H1 (cell line): ENCODE measurements at regions not wholly inside any gene's neighbourhood (a gene's known extent, or its start where the extent isn't known, plus 50 kb on each side); places are given as distances from the start of the nearest gene placed in this dataset.

ENCODE experiments used
- CTCF ChIA-PET: fragments of 300-600 bp; sonication (Branson Sonifier 250); formaldehyde crosslinking; loops from one replicate; lab custom pipeline; 2021; ENCODE audit not compliant: partially characterized antibody; lab: Charles Lee
- POLR2A ChIA-PET: fragments of 300-600 bp; sonication (Branson Sonifier 250); formaldehyde crosslinking; loops from one replicate; lab custom pipeline; 2021; ENCODE audit warnings: inconsistent platforms; ENCODE audit not compliant: partially characterized antibody; lab: Charles Lee
- DNase-seq, 2 experiments: peaks; one replicate each; pipeline versions ENCODE4 v3.0.0 to v3.0.0-alpha.2; 2010 to 2022; ENCODE audit warnings: low spot score in 2 of 2, low read depth in 1 of 2, mixed read lengths in 1 of 2
- FAIRE-seq: peaks from 2 replicates; lab custom pipeline; 2011; peaks lifted over from hg19 to GRCh38; lab: Jason Lieb, UNC
- H2AFZ ChIP-seq: 2 replicates; pipeline ENCODE4 v1.8.1; 2012; ENCODE audit warnings: low read length, inconsistent platforms
- H2AK5ac ChIP-seq: 2 replicates; pipeline ENCODE4 v1.6.1; 2013; ENCODE audit warnings: low read depth, low read length
- H2BK120ac ChIP-seq: replicated peaks from 2 replicates; pipeline ENCODE3; 2013; ENCODE audit warnings: low read depth, low read length, inconsistent platforms
- H2BK12ac ChIP-seq: 2 replicates; pipeline ENCODE4 v1.6.1; 2013; ENCODE audit warnings: low read depth, low read length
- H2BK15ac ChIP-seq: 2 replicates; pipeline ENCODE4 v1.6.1; 2013; ENCODE audit warnings: low read length
- H2BK20ac ChIP-seq: 2 replicates; pipeline ENCODE4 v1.6.1; 2013; ENCODE audit warnings: low read length
- H2BK5ac ChIP-seq: 2 replicates; pipeline ENCODE4 v1.6.1; 2013; ENCODE audit warnings: low read depth, low read length
- H3K14ac ChIP-seq: 2 replicates; pipeline ENCODE4 v1.6.1; 2013; ENCODE audit warnings: inconsistent platforms; ENCODE audit not compliant: insufficient read length
- H3K18ac ChIP-seq: 2 replicates; pipeline ENCODE4 v1.6.1; 2013; ENCODE audit warnings: low read length; ENCODE audit errors: extremely low read depth
- H3K23ac ChIP-seq: 2 replicates; pipeline ENCODE4 v1.6.1; 2013; ENCODE audit warnings: inconsistent platforms; ENCODE audit not compliant: insufficient read length
- H3K23me2 ChIP-seq: 2 replicates; pipeline ENCODE4 v1.6.1; 2013; ENCODE audit warnings: low read depth, low read length
- H3K27ac ChIP-seq: 2 replicates; pipeline ENCODE4 v1.6.1; 2011; ENCODE audit warnings: low read depth, low read length, inconsistent platforms
- H3K27me3 ChIP-seq, 4 experiments: replicated peaks in 1 of 4; 1 replicate in 1 of 4; 2 replicates in 3 of 4; pipeline versions ENCODE4 v1.6.1 to v1.8.1; 2011 to 2013; ENCODE audit warnings: low read length in 3 of 4, mild to moderate bottlenecking in 3 of 4, inconsistent platforms in 2 of 4, mixed read lengths in 2 of 4, moderate library complexity in 1 of 4; ENCODE audit not compliant: control insufficient read depth in 3 of 4, insufficient read depth in 3 of 4; ENCODE audit errors: extremely low read depth in 1 of 4
- H3K36me3 ChIP-seq, 4 experiments: 2 replicates each; pipeline versions ENCODE4 v1.6.1 to v1.8.1; 2011 to 2013; ENCODE audit warnings: mild to moderate bottlenecking in 4 of 4, low read length in 3 of 4, moderate library complexity in 2 of 4, control low read depth in 1 of 4, inconsistent platforms in 1 of 4; ENCODE audit not compliant: insufficient read depth in 4 of 4, control insufficient read depth in 2 of 4
- H3K4ac ChIP-seq: replicated peaks from 2 replicates; pipeline ENCODE3; 2013; ENCODE audit warnings: low read length, low read depth, mixed read lengths, inconsistent platforms; ENCODE audit not compliant: insufficient read length
- H3K4me1 ChIP-seq, 4 experiments: replicated peaks in 1 of 4; 1 replicate in 1 of 4; 2 replicates in 3 of 4; pipeline versions ENCODE4 v1.6.1 to v1.8.1; 2011 to 2013; ENCODE audit warnings: low read length in 3 of 4, inconsistent platforms in 2 of 4, mixed read lengths in 1 of 4; ENCODE audit not compliant: insufficient read depth in 4 of 4, control insufficient read depth in 3 of 4
- H3K4me2 ChIP-seq, 2 experiments: 2 replicates each; pipeline versions ENCODE4 v1.6.1 to v1.8.1; 2011 to 2013; ENCODE audit warnings: low read depth in 2 of 2, low read length in 2 of 2, control low read depth in 1 of 2, inconsistent platforms in 1 of 2, mild to moderate bottlenecking in 1 of 2; ENCODE audit not compliant: insufficient read depth in 1 of 2
- H3K4me3 ChIP-seq, 4 experiments: fragments of 200-600, 300-600 bp in 1 of 4; sonication (generic), shearing (Covaris generic), sonication (Bioruptor Twin) in 1 of 4; 2 replicates each; pipeline versions ENCODE4 v1.5.1 to v1.8.1; 2011 to 2016; ENCODE audit warnings: low read length in 4 of 4, low read depth in 3 of 4, control low read depth in 2 of 4, inconsistent platforms in 2 of 4, mild to moderate bottlenecking in 2 of 4, mixed read lengths in 1 of 4, moderate library complexity in 1 of 4; ENCODE audit not compliant: insufficient read depth in 2 of 4; ENCODE audit errors: extremely low read depth in 1 of 4
- H3K56ac ChIP-seq: replicated peaks from 2 replicates; pipeline ENCODE3; 2013; ENCODE audit warnings: low read depth, mild to moderate bottlenecking, mixed read lengths, low read length, inconsistent platforms; ENCODE audit not compliant: insufficient read length
- H3K79me1 ChIP-seq: 2 replicates; pipeline ENCODE4 v1.6.1; 2013; ENCODE audit warnings: low read depth, low read length, control low read depth
- H3K79me2 ChIP-seq, 2 experiments: 2 replicates each; pipeline versions ENCODE4 v1.6.1 to v1.8.1; 2012 to 2013; ENCODE audit warnings: low read length in 2 of 2, mild to moderate bottlenecking in 2 of 2, inconsistent platforms in 1 of 2; ENCODE audit not compliant: insufficient read depth in 2 of 2, control insufficient read depth in 1 of 2
- H3K9ac ChIP-seq, 4 experiments: replicated peaks in 1 of 4; 1 replicate in 1 of 4; 2 replicates in 3 of 4; pipeline versions ENCODE4 v1.6.1 to v1.8.1; 2011 to 2013; ENCODE audit warnings: low read depth in 3 of 4, low read length in 3 of 4, control low read depth in 2 of 4, mild to moderate bottlenecking in 2 of 4, moderate library complexity in 2 of 4, inconsistent platforms in 1 of 4; ENCODE audit errors: extremely low read depth in 1 of 4
- H3K9me3 ChIP-seq, 2 experiments: 2 replicates each; pipeline versions ENCODE4 v1.6.1 to v1.8.1; 2012 to 2013; ENCODE audit warnings: mild to moderate bottlenecking in 2 of 2, moderate library complexity in 2 of 2, control low read depth in 1 of 2, inconsistent platforms in 1 of 2, low read depth in 1 of 2, low read length in 1 of 2, mixed read lengths in 1 of 2; ENCODE audit not compliant: insufficient read depth in 2 of 2
- H4K20me1 ChIP-seq, 2 experiments: replicated peaks in 1 of 2; 2 replicates each; pipeline versions ENCODE3 to v1.8.1; 2011 to 2013; ENCODE audit warnings: inconsistent platforms in 2 of 2, low read length in 2 of 2, mild to moderate bottlenecking in 1 of 2; ENCODE audit not compliant: insufficient read depth in 2 of 2, control insufficient read depth in 1 of 2
- H4K5ac ChIP-seq: 2 replicates; pipeline ENCODE4 v1.6.1; 2013; ENCODE audit warnings: low read length, low read depth, mixed read lengths, inconsistent platforms; ENCODE audit not compliant: insufficient read length
- H4K8ac ChIP-seq: 2 replicates; pipeline ENCODE4 v1.8.0; 2013; ENCODE audit warnings: mild to moderate bottlenecking, moderate library complexity, low read length, inconsistent platforms; ENCODE audit not compliant: insufficient read depth; ENCODE audit errors: extremely low read depth
- H4K91ac ChIP-seq: replicated peaks from 2 replicates; pipeline ENCODE3; 2013; ENCODE audit warnings: low read length, mixed read lengths, inconsistent platforms; ENCODE audit not compliant: insufficient read length
- CHD2 ChIP-seq: IDR thresholded peaks from 2 replicates; pipeline ENCODE4 v1.6.1; 2012; ENCODE audit warnings: low read length, improper control_type of control experiment
- CTBP2 ChIP-seq: IDR thresholded peaks from 2 replicates; pipeline ENCODE4 v1.7.0; 2011; ENCODE audit warnings: borderline replicate concordance, mild to moderate bottlenecking, moderate library complexity, mixed read lengths, low read length; ENCODE audit not compliant: insufficient read depth, insufficient read length

GRCh38 chr2:77962943-77963342, 440.8 kb upstream of the LRRTM4 start:
- Histone ChIP-seq H2BK12ac (no peak overlapping the region), H2AFZ (no peak overlapping the region), H2BK20ac (no peak overlapping the region), H3K9ac (no peak overlapping the region), H3K56ac (no peak overlapping the region), H3K23me2 (no peaks in the 10 kb centered on the region), H4K91ac (no peak overlapping the region), H3K4me1 (no peaks in the 10 kb centered on the region), H4K5ac (no peak overlapping the region), H2AK5ac (no peak overlapping the region), H4K20me1 (no peaks in the 10 kb centered on the region), H3K79me2 (no peaks in the 10 kb centered on the region), H3K27me3 (no peaks in the 10 kb centered on the region), H2BK120ac (no peak overlapping the region), H3K9me3 (no peaks in the 10 kb centered on the region), H2BK5ac (no peak overlapping the region), H3K23ac (no peak overlapping the region), H3K79me1 (no peaks in the 10 kb centered on the region), H3K18ac (no peak overlapping the region), H3K14ac (no peak overlapping the region), H3K4me3 (no peak overlapping the region), H3K4ac (no peak overlapping the region), H3K27ac (no peak overlapping the region), H3K36me3 (no peaks in the 10 kb centered on the region), H4K8ac (no peak overlapping the region), H3K4me2 (no peak overlapping the region), H2BK15ac (no peak overlapping the region)
- no peak for TF ChIP-seq CTBP2
- TF ChIP-seq CHD2, result no peak
- POLR2A ChIA-PET, result no interaction called here
- CTCF ChIA-PET, result no interaction called here
- FAIRE-seq, result no peak
- no peak for DNase-seq
